Neuronal stem cell (in vitro differentiated cells): ENCODE measurements at regions not wholly inside any gene's neighbourhood (a gene's known extent, or its start where the extent isn't known, plus 50 kb on each side); places are given as distances from the start of the nearest gene placed in this dataset.

ENCODE experiments used
- DNase-seq: peaks from one replicate; pipeline ENCODE4 v3.0.0-alpha.2; 2013; ENCODE audit warnings: low spot score
- H2AFZ ChIP-seq: one replicate; pipeline ENCODE4 v1.6.1; 2013; ENCODE audit warnings: mild to moderate bottlenecking, low read length, inconsistent platforms
- H2AK5ac ChIP-seq: 2 replicates; pipeline ENCODE4 v1.6.1; 2013; ENCODE audit warnings: low read depth, mild to moderate bottlenecking, inconsistent platforms, low read length, moderate library complexity, mixed read lengths
- H2BK120ac ChIP-seq: 2 replicates; pipeline ENCODE4 v1.6.1; 2013; ENCODE audit warnings: low read depth, mild to moderate bottlenecking, inconsistent platforms, low read length, moderate library complexity, mixed read lengths
- H2BK12ac ChIP-seq: one replicate; pipeline ENCODE4 v1.6.1; 2013; ENCODE audit warnings: low read length, inconsistent platforms
- H2BK15ac ChIP-seq: 2 replicates; pipeline ENCODE4 v1.6.1; 2013; ENCODE audit warnings: mild to moderate bottlenecking, low read length, inconsistent platforms, mixed read lengths
- H2BK5ac ChIP-seq: one replicate; pipeline ENCODE4 v1.6.1; 2013; ENCODE audit warnings: inconsistent platforms, mild to moderate bottlenecking, low read length, moderate library complexity
- H3K14ac ChIP-seq: one replicate; pipeline ENCODE4 v1.6.1; 2013; ENCODE audit warnings: low read length, inconsistent platforms
- H3K18ac ChIP-seq: 2 replicates; pipeline ENCODE4 v1.6.1; 2013; ENCODE audit warnings: low read length, inconsistent platforms
- H3K23ac ChIP-seq: 2 replicates; pipeline ENCODE4 v1.6.1; 2013; ENCODE audit warnings: low read depth, mild to moderate bottlenecking, mixed read lengths, low read length, inconsistent platforms; ENCODE audit not compliant: poor library complexity
- H3K27ac ChIP-seq: replicated peaks from 3 replicates; pipeline ENCODE4 v1.5.1; 2013; ENCODE audit warnings: low read length, inconsistent platforms
- H3K27me3 ChIP-seq, 3 experiments: 2 replicates each; pipeline ENCODE4 v1.6.1; 2013; ENCODE audit warnings: low read length in 3 of 3, mild to moderate bottlenecking in 2 of 3, inconsistent platforms in 1 of 3, low read depth in 1 of 3, mixed read lengths in 1 of 3, moderate library complexity in 1 of 3; ENCODE audit not compliant: control insufficient read depth in 3 of 3, insufficient read depth in 3 of 3
- H3K36me3 ChIP-seq, 2 donors: replicated peaks in 1 of 2; 2 replicates each; pipeline ENCODE4 v1.6.1; 2013; ENCODE audit warnings: low read length in 2 of 2; ENCODE audit not compliant: control insufficient read depth in 2 of 2, insufficient read depth in 2 of 2
- H3K4ac ChIP-seq: 2 replicates; pipeline ENCODE4 v1.6.1; 2013; ENCODE audit warnings: inconsistent platforms, mild to moderate bottlenecking, low read length, moderate library complexity
- H3K4me1 ChIP-seq, 2 donors: 1 replicate in 1 of 2; 2 replicates in 1 of 2; pipeline ENCODE4 v1.6.1; 2013; ENCODE audit warnings: low read length in 2 of 2, low read depth in 1 of 2; ENCODE audit not compliant: control insufficient read depth in 2 of 2, insufficient read depth in 1 of 2
- H3K4me2 ChIP-seq: one replicate; pipeline ENCODE4 v1.6.1; 2013; ENCODE audit warnings: mild to moderate bottlenecking, low read length, inconsistent platforms; ENCODE audit not compliant: insufficient read depth, poor library complexity, severe bottlenecking
- H3K4me3 ChIP-seq, 2 donors: 2 replicates each; pipeline ENCODE4 v1.5.1; 2013; ENCODE audit warnings: low read length in 2 of 2, mild to moderate bottlenecking in 2 of 2, inconsistent platforms in 1 of 2, moderate library complexity in 1 of 2
- H3K79me1 ChIP-seq: one replicate; pipeline ENCODE4 v1.6.1; 2013; ENCODE audit warnings: low read depth, mild to moderate bottlenecking, inconsistent platforms, low read length, moderate library complexity
- H3K9ac ChIP-seq: one replicate; pipeline ENCODE4 v1.6.1; 2013; ENCODE audit warnings: mild to moderate bottlenecking, low read depth, low read length, inconsistent platforms; ENCODE audit not compliant: poor library complexity
- H3K9me3 ChIP-seq, 2 donors: replicated peaks in 1 of 2; 2 replicates each; pipeline versions ENCODE3 to v1.6.1; 2013; ENCODE audit warnings: low read length in 2 of 2, mild to moderate bottlenecking in 2 of 2, inconsistent platforms in 1 of 2, low read depth in 1 of 2, mixed read lengths in 1 of 2, moderate library complexity in 1 of 2; ENCODE audit not compliant: control insufficient read depth in 2 of 2, insufficient read depth in 1 of 2
- H4K8ac ChIP-seq: one replicate; pipeline ENCODE4 v1.6.1; 2013; ENCODE audit warnings: low read depth, mild to moderate bottlenecking, inconsistent platforms, low read length, moderate library complexity
- H4K91ac ChIP-seq: one replicate; pipeline ENCODE4 v1.6.1; 2013; ENCODE audit warnings: low read length, low read depth, mild to moderate bottlenecking, inconsistent platforms; ENCODE audit not compliant: poor library complexity
- WGBS, 2 donors: extraction: QIAGEN DNeasy Blood & Tissue Kit; methylation state at CpG; one replicate each; pipeline ENCODE4 v1.1.7; 2013; ENCODE audit warnings: missing lambda C conversion rate in 2 of 2, mixed read lengths in 1 of 2; ENCODE audit not compliant: insufficient read length in 2 of 2, insufficient replicate concordance in 1 of 2; ENCODE audit errors: extremely low coverage in 2 of 2; 5-methylcytosine and 5-hydroxymethylcytosine counted together

DNA sequence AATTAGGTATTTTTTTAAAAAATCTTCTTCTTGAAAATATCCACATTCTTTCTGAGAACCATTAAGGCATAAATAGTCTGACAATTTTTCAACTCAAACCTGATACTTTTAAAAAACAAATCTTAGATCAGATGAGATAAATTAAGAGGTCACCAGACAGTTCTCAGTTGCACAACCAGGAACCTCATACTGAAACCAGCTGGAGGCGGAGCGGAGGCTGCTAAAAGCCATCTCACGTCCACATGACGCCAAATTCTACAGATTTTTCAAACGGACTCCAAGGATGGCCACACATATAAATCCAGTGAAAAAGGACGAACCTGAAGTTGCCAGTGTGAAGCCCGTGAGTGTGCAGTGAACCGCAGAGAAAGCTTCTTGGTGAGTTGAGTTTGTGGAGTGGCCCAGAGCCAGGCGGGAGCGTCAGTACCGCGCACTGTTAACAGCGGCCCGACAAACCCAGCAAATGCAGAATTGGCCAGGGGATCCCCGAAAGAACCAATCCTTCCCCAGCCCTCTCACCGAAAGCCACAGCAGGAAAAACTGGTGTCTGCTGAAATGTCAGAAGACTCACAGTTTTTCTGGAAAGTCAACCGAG is 53.1 kb upstream of the BBS5 start:
- no CpG with 5 or more reads among the region's 17 CpGs for WGBS, 2 donors
- Histone ChIP-seq H2AFZ (no peak overlapping the region), H3K4me2 (no peak overlapping the region), H3K4me3 (no peak overlapping the region), H2BK5ac (no peak overlapping the region), H3K4me1 (no peaks in the 10 kb centered on the region), H3K9me3 (no peaks in the 10 kb centered on the region), H3K79me1 (no peaks in the 10 kb centered on the region), H3K18ac (no peak overlapping the region), H4K91ac (no peak overlapping the region), H3K4ac (no peak overlapping the region), H2AK5ac (no peak overlapping the region), H2BK12ac (no peak overlapping the region), H3K9ac (no peak overlapping the region), H3K27me3 (peaks cover 0 to 15% (median 0%) of the 10 kb centered on the region in 3 experiments), H3K23ac (no peak overlapping the region), H3K36me3 (no peaks in the 10 kb centered on the region), H4K8ac (no peak overlapping the region), H3K27ac (no peak overlapping the region), H2BK15ac (no peak overlapping the region), H3K14ac (no peak overlapping the region), H2BK120ac (no peak overlapping the region)
- no peak for DNase-seq

DNA sequence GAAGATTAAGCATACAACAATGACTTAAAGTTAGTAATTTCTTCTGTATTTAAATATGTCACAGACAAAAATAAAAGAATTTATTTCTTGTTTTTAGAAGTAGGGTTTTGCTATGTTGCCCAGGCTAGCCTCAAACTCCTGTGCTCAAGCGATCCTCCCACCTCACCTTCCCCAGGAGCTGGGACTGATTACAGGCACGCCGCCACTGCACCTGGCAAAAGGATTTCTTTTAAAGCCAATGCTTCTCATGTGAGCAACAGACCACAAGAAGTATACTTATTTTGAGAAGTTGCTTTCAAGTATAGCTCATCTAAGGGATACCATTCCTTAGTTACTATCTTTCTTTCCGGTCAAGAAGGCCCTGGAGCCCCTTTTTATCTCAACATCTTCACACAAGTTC is 57.2 kb upstream of the BBS5 start:
- no peaks in the 10 kb centered on the region for H3K36me3 ChIP-seq
- no peak overlapping the region for H3K4me3 ChIP-seq
- no peak overlapping the region for H2AFZ ChIP-seq
- no peak overlapping the region for H3K23ac ChIP-seq
- H4K91ac ChIP-seq: no peak overlapping the region
- no peaks in the 10 kb centered on the region for H3K9me3 ChIP-seq
- H3K18ac ChIP-seq: no peak overlapping the region
- H3K9ac ChIP-seq: no peak overlapping the region
- no peak overlapping the region for H3K14ac ChIP-seq
- H3K4ac ChIP-seq: no peak overlapping the region
- peaks cover 0 to 21% (median 0%) of the 10 kb centered on the region in 3 experiments for H3K27me3 ChIP-seq
- no peak overlapping the region for H2BK12ac ChIP-seq
- no peak overlapping the region for H4K8ac ChIP-seq
- no peak overlapping the region for H2BK15ac ChIP-seq
- DNase-seq: no peak
- no peaks in the 10 kb centered on the region for H3K4me1 ChIP-seq
- H3K4me2 ChIP-seq: no peak overlapping the region
- no peak overlapping the region for H3K27ac ChIP-seq
- WGBS, 2 donors: no CpG with 5 or more reads among the region's 4 CpGs
- H2BK5ac ChIP-seq: no peak overlapping the region
- no peaks in the 10 kb centered on the region for H3K79me1 ChIP-seq
- no peak overlapping the region for H2BK120ac ChIP-seq
- no peak overlapping the region for H2AK5ac ChIP-seq

DNA sequence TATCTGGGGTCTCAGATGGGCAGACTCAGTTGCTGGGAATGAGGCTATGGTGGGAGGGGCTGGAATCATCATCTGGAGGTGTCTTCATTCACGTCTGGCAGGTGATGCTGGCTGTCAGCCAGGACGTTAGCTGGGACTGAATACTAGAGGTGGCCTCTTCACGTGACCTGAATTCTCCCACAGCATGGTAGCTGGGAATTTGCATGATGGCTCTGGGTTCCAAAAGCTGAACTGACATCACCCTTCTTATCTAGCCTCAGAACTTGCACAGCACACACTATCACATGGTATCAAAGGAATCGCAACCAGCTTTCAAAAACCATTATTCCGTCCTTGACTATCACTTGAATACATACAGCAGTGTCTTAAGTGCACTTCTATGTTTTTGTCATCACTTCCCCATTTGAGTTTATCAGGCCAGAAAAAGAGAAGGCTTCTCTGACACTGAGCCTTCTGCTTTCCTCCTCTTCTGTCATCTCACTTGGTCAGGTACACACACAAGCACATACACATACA is 53.0 kb upstream of the LRP2 start:
- WGBS, 2 donors: no CpG with 5 or more reads among the region's 5 CpGs
- H2AK5ac ChIP-seq: no peak overlapping the region
- no peak for DNase-seq
- no peak overlapping the region for H2BK15ac ChIP-seq
- H3K27me3 ChIP-seq: peaks cover 0 to 43% (median 2%) of the 10 kb centered on the region in 3 experiments
- no peak overlapping the region for H4K91ac ChIP-seq
- H3K4me1 ChIP-seq: no peaks in the 10 kb centered on the region
- H3K9ac ChIP-seq: no peak overlapping the region
- no peak overlapping the region for H3K4me2 ChIP-seq
- no peak overlapping the region for H2BK12ac ChIP-seq
- H3K18ac ChIP-seq: peak overlapping the region; percentile 16
- no peak overlapping the region for H4K8ac ChIP-seq
- H3K36me3 ChIP-seq: no peaks in the 10 kb centered on the region
- H3K4me3 ChIP-seq: no peak overlapping the region
- no peak overlapping the region for H3K27ac ChIP-seq
- peak overlapping the region; percentile 37 for H3K23ac ChIP-seq
- H2BK120ac ChIP-seq: no peak overlapping the region
- H3K79me1 ChIP-seq: no peaks in the 10 kb centered on the region
- H3K9me3 ChIP-seq: no peaks in the 10 kb centered on the region
- H2AFZ ChIP-seq: no peak overlapping the region
- peak overlapping the region; percentile 41 for H3K14ac ChIP-seq
- no peak overlapping the region for H2BK5ac ChIP-seq
- H3K4ac ChIP-seq: no peak overlapping the region
